ENCODE measurements at regions not wholly inside any gene's neighbourhood (a gene's known extent, or its start where the extent isn't known, plus 50 kb on each side); places are given as distances from the start of the nearest gene placed in this dataset.

DNA sequence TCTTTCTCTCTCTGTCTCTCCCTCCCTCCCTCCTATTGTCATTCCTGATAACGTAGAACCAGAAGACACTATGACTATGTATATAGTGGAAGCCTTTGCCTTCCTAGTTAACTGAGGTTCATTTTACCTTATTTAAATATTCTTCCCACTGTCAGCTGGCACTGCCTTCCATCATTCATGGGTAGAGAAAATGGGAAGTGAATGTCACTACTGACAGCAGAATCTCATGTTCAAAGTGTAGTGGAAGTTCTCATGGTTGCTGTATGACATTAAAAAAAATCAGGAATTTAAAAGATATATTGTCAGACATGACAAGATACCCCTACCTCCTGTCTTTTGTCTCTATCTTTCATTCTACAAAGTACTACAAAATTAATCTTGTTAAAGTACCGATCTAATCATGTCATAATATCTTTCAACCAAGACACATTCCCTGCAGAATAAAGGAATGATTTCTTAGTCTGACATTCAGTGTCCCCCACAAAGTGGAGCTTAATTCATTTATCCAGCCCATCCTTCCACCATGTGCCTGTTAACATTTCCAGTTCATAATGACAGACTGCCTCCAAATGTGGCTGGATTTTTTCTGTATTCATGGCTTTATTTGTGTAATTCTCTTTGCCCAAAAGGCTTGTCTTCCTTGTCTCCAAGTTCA lies 250.1 kb upstream of the CDH20 start:
- H3K4me1 ChIP-seq (ENCODE audit: control insufficient read depth in 1 of 2, insufficient read depth in 2 of 2, low read length in 2 of 2), result no peaks in the 10 kb centered on the region
- no peak overlapping the region for H3K9ac ChIP-seq (ENCODE audit: insufficient read depth, low read length, poor library complexity, severe bottlenecking)
- TF ChIP-seq, protein P1, sequence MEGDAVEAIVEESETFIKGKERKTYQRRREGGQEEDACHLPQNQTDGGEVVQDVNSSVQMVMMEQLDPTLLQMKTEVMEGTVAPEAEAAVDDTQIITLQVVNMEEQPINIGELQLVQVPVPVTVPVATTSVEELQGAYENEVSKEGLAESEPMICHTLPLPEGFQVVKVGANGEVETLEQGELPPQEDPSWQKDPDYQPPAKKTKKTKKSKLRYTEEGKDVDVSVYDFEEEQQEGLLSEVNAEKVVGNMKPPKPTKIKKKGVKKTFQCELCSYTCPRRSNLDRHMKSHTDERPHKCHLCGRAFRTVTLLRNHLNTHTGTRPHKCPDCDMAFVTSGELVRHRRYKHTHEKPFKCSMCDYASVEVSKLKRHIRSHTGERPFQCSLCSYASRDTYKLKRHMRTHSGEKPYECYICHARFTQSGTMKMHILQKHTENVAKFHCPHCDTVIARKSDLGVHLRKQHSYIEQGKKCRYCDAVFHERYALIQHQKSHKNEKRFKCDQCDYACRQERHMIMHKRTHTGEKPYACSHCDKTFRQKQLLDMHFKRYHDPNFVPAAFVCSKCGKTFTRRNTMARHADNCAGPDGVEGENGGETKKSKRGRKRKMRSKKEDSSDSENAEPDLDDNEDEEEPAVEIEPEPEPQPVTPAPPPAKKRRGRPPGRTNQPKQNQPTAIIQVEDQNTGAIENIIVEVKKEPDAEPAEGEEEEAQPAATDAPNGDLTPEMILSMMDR (IDR thresholded peaks at IDR 0.05), result no peak
- H3K79me2 ChIP-seq (ENCODE audit: insufficient read depth, low read length), result no peaks in the 10 kb centered on the region
- intact Hi-C loops (cut with micrococcal nuclease), result no loop called here
- Mint-ChIP-seq H3K36me3 (no peaks in the 10 kb centered on the region), H3K27ac (no peak overlapping the region), H3K27me3 (ENCODE audit: low read depth in 3 of 3) (peaks cover 0 to 2% (median 2%) of the 10 kb centered on the region in 3 donors), H3K4me3 (no peak overlapping the region), H3K9me3 (peaks cover 0 to 2% (median 0%) of the 10 kb centered on the region in 7 donors), H3K4me1 (no peaks in the 10 kb centered on the region)
- no peak overlapping the region for H3K4me3 ChIP-seq (replicated peaks in 1 of 3; ENCODE audit: low read depth in 2 of 3, low read length in 3 of 3)
- no peaks in the 10 kb centered on the region for H3K9me3 ChIP-seq (replicated peaks in 1 of 2; ENCODE audit: control insufficient read depth in 1 of 2, insufficient read depth in 1 of 2, low read length in 2 of 2)
- no peak overlapping the region for H3K27ac ChIP-seq (ENCODE audit: low read depth in 1 of 2, low read length in 2 of 2)
- WGBS (ENCODE audit: insufficient coverage), result 100% methylated on average over 1 of the region's 2 CpGs
- no peak for DNase-seq
- H2AFZ ChIP-seq (ENCODE audit: insufficient read depth, low read depth, low read length, poor library complexity, severe bottlenecking), result no peak overlapping the region
- no peaks in the 10 kb centered on the region for H3K27me3 ChIP-seq (ENCODE audit: control insufficient read depth in 2 of 2, insufficient read depth in 2 of 2, low read length in 2 of 2)
- H3K36me3 ChIP-seq (replicated peaks in 1 of 2; ENCODE audit: control insufficient read depth in 1 of 2, insufficient read depth in 2 of 2, low read length in 2 of 2), result no peaks in the 10 kb centered on the region
- no peak overlapping the region for H3K4me2 ChIP-seq (replicated peaks; ENCODE audit: extremely low read depth, low read length, poor library complexity, severe bottlenecking)
- H4K20me1 ChIP-seq (ENCODE audit: insufficient read depth, low read length), result no peaks in the 10 kb centered on the region

DNA sequence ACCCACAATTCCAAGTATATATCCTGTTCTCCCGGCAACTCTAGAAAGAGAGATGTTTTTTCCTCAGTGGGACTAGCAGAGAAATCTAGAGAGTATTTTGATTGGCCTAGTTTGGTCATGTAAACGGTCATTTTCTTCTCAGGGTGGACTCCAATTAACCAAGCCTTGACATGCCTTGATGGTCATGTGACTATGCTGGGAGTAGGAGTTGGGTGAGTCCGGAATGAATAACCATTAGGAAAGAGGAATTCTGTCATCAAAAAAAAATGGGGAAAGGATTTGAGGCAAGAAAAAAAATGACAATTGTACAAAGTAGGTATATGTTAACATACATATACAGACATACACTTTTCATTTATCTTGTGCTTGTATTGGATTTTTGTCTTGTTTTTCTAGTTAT lies 248.2 kb upstream of the CDH20 start:
- no peak overlapping the region for H3K27ac ChIP-seq (ENCODE audit: low read depth in 1 of 2, low read length in 2 of 2)
- no peaks in the 10 kb centered on the region for H3K9me3 ChIP-seq (replicated peaks in 1 of 2; ENCODE audit: control insufficient read depth in 1 of 2, insufficient read depth in 1 of 2, low read length in 2 of 2)
- no peaks in the 10 kb centered on the region for H3K9me3 Mint-ChIP-seq
- intact Hi-C loops (cut with micrococcal nuclease), result no loop called here
- peaks cover 0 to 2% (median 0%) of the 10 kb centered on the region in 3 donors for H3K27me3 Mint-ChIP-seq (ENCODE audit: low read depth in 3 of 3)
- DNase-seq, result no peak
- H3K36me3 Mint-ChIP-seq, result no peaks in the 10 kb centered on the region
- no peak overlapping the region for H2AFZ ChIP-seq (ENCODE audit: insufficient read depth, low read depth, low read length, poor library complexity, severe bottlenecking)
- H3K4me1 Mint-ChIP-seq, result no peaks in the 10 kb centered on the region
- no peak overlapping the region for H3K9ac ChIP-seq (ENCODE audit: insufficient read depth, low read length, poor library complexity, severe bottlenecking)
- no peaks in the 10 kb centered on the region for H3K79me2 ChIP-seq (ENCODE audit: insufficient read depth, low read length)
- H3K27me3 ChIP-seq (ENCODE audit: control insufficient read depth in 2 of 2, insufficient read depth in 2 of 2, low read length in 2 of 2), result no peaks in the 10 kb centered on the region
- no peak overlapping the region for H3K4me2 ChIP-seq (replicated peaks; ENCODE audit: extremely low read depth, low read length, poor library complexity, severe bottlenecking)
- H3K36me3 ChIP-seq (replicated peaks in 1 of 2; ENCODE audit: control insufficient read depth in 1 of 2, insufficient read depth in 2 of 2, low read length in 2 of 2), result no peaks in the 10 kb centered on the region
- H4K20me1 ChIP-seq (ENCODE audit: insufficient read depth, low read length), result no peaks in the 10 kb centered on the region
- WGBS (ENCODE audit: insufficient coverage), result no CpG with 5 or more reads among the region's 3 CpGs
- H3K27ac Mint-ChIP-seq, result no peak overlapping the region
- no peak overlapping the region for H3K4me3 ChIP-seq (replicated peaks in 1 of 3; ENCODE audit: low read depth in 2 of 3, low read length in 3 of 3)
- TF ChIP-seq, protein P1 (IDR thresholded peaks at IDR 0.05), result no peak
- no peak overlapping the region for H3K4me3 Mint-ChIP-seq
- H3K4me1 ChIP-seq (ENCODE audit: control insufficient read depth in 1 of 2, insufficient read depth in 2 of 2, low read length in 2 of 2), result no peaks in the 10 kb centered on the region
